HG02981 (cell line): ENCODE measurements at regions not wholly inside any gene's neighbourhood (a gene's known extent, or its start where the extent isn't known, plus 50 kb on each side); places are given as distances from the start of the nearest gene placed in this dataset.
A peak's percentile ranks its signal among the peaks of the same experiment; 100 is the strongest.
"Not testable (repeated sequence)": the region's sequence is repeated elsewhere in the genome, so short reads cannot be mapped to it uniquely, and the experiment has no call there.

Source experiments
- ATAC-seq: cut with Tn5 transposase; IDR thresholded peaks from one replicate; pipeline ENCODE4 v1.9.1; 2021; ENCODE audit warnings: mild to moderate bottlenecking, moderate library complexity; ENCODE audit not compliant: unreplicated experiment

DNA sequence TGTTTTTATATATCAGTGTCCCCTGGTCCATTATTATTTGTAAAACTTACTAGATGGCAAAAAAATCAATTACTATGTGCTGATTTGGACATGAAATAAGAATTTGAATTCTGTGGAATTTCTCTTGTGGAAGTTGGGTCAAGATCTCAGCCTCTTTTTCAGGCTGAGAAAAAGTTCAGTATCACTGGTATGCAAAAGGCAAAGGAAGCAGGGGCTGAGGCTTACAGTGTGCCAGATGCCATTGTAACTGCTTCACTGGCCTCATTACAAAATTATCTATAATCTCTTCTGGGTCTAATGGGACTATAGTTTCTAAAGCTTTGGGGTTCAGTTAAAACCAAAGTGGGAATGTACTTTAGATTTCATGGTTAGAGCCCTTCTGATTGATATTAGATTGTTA is 125.9 kb upstream of the SLC7A14 start:
- ATAC-seq: no peak

- ATAC-seq: no peak
These were observed 123.2 kb upstream of the SLC7A14 start for GRCh38 chr3:170709046-170709445.

DNA sequence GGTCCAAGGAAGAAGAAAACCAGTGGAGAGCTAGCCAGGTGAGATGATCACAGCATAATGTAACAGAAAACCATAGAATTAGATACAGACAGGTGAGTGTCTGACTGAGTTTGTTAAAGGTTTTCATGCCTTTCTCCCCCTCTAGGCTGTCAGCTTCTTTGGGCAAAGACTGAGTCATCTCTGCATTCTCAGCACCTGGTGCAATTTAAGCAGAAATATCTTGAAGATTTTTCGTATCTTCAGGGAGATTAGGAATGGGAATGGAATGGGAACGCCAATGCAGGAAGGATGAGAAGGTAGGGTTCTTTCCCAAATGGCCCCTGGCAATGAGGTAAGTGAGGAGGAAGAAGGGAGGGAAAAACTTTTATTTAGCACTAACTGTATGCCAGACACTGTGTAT is 122.0 kb upstream of the SLC7A14 start:
- no peak for ATAC-seq

DNA sequence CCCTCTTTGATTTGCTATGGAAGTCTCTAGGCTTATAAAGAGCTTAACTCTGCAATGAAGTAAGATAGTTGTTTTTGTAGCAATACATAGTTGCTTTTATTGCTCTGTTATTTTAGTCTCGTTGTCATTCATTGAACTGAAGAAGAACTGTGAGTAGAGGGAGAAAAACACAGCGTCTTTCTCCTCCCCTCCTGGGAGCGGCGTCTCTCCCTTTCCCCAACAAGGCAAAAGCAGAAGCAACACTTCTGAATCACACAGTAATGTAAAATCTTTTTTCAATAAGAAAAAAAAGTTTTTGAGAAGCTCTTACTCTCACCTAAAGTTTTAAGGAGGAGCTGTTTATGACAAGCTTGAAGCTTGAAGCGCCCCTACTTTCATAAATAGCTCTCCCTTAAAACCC is 119.3 kb upstream of the SLC7A14 start:
- no peak for ATAC-seq

- ATAC-seq: no peak
These were observed 117.3 kb upstream of the SLC7A14 start for GRCh38 chr3:170703121-170703588.

DNA sequence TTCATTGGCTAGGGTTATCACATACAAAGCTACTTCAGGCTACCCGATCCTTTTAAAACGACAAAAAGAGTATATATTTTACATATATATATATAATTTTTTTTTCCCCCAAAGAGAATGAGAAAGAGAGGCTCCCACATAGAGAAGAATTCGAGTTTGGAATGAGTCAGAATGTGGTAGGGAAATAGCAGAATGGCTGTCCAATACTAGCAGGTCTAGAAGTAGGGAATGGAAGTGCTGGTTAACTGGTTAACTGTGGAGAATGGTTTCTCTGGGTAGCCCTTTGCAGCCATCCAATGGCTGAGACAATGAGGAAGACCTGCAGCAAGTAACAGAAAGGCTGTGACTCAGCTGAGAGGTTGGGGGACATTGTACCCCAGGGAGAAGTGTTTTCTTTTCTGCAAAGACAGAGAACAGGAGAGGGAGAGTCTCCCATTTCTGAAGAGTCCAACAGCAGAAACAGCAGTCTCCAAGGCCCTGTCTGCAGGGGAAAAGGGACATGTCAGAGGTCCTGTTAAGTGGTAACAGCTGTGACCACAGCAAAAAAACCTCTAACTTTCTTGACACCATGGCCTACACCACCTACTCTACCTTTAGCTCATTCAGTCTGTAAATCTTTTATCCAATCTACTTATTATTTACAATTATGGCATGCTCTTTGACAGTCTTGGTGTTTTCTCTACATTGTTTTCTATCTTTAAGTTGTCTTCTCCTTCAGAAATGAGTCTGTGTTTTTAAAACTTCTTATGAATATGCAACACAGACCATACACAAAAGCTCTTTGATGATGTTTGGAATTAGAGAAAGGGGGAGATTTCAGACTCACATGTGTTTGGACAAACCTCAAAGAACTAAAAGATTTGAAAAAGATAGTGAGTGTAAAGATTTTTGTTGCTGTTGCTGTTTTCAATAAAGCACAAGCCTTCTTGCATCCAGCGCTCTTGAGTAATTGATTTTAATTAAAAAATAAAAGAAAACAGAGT is 116.1 kb upstream of the SLC7A14 start:
- ATAC-seq: no peak

DNA sequence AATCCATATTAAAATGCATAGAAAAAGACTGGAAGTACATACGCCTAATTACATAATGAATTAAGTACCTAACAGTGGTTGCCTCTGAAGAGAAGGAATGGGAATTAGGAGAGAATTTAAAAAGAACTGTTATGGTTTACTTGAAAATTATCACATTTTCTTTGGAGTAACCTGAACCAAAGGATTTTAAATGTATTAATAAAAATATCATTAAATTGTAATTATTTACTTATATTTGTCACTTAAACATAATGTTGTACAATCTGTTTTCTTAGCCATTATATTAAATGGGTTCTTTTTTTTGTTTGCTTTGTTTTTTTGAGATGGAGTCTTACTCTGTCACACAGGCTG is 114.2 kb upstream of the SLC7A14 start:
- no peak for ATAC-seq

DNA sequence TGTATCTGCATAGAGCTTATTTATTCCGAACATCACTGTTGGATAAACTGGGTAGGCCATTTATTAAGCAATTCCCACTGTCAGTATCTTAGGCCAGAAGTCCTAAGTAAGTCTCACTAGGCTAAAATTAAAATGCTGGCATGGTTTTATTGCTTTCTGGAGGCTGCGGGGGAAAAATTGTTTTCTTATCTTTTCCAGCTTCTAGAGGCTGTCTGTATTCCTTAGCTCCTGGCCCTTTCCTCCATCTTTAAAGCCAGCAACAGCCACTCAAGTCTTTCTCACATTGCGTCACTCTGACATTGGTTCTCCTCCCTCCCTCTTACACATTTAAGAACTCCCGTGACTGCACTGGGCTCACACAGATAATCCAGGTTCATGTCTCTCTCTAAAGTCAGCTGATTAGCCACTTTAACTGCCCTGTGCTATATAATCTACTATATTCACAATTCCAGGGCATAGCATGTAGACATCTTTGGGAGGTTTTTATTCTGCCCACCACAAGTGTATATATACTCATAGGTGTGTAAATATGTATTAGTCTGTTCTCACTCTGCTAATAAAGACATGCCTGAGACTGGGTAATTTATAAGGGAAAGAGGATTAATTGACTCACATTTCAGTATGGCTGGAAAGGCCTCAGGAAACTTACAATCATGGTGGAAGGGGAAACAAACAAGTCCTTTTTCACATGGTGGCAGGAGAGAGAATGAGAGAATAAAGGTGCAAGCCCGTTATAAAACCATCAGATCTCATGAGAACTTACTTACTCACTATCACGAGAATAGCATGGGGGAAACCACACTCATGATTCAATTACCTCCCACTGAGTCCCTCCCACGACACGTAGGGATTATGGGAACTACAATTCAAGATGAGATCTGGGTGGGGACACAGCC is 113.5 kb upstream of the SLC7A14 start:
- ATAC-seq: no peak

DNA sequence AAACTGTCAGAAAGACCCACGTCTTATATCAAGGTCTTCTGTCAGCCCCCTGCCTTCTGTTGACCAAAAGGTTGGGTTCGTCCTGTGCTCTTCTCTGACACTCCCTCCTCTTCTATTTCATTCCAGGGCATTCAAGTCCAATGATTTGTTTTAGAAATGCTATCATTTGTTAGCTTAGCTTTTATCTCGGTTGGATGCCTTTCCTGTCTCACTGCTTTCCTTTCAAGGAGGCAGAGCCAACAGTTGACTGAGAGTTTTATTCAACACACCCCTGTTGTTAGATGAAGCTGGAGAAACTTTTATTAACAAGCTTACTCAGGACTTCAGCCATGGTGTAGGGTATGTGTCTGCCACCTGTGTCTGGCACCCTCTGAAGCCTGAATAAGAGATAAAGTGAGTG is 112.0 kb upstream of the SLC7A14 start:
- no peak for ATAC-seq

DNA sequence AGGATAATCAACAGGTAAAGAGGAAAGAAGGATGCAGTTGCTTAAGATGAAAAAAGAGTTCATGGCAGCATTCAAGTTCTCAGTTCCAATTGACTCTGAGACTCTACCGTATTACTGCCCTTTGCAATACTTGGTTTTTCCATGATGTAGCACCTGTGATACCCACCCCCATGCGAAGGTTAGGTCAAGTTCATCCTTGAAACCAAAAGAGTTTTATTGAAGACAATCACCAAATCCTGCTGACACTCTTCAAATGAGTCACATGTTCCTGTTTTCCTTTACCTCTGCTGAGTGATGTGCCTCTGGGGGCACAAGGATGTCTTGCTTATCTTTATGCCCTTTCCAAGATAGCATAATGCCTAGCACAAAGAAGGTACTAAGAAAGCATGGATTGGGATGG is 111.3 kb upstream of the SLC7A14 start:
- no peak for ATAC-seq

DNA sequence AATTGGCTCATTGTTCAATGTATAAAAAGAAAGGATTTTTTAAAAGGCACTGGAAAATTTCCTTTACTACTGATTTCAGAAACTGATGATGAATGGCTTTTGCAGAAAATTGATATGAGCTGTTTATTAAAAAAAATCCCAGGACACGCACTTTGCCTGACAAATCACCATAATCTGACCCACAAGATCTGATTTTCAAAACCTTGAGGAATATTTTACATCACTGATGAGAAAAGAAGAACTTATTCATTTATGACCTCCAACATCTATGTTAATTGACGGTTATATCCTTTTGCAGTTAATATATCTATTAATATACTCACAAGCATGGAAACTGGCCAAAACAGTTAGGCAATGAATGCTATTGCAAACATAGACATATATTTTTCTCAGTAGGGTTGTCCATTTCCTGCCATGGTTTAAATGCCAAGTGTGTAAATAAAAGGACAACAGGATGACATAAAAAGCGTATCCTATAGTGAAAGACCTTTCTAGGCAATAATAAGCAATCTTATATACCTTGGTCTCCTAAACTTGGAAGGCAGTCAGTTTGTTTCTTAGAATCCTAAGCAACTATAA is 109.7 kb upstream of the SLC7A14 start:
- ATAC-seq: no peak

- ATAC-seq: no peak
These were observed 106.8 kb upstream of the SLC7A14 start for GRCh38 chr3:170692720-170693119.

DNA sequence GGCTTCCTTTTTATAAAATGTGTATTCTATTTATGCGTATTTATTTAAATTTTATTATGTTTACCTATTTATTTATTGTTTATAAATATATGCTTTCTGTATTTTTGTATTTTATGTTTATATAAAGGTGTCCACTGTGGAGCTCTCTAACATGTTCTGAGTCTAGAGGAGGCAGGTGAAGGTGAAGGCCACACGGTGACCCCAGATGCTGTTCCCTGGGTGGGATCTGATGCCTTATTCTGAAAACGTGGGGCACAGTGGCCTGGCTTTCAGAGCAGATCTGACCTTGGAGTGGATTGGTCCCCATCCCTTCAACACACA is 104.7 kb upstream of the SLC7A14 start:
- peak; percentile 10 for ATAC-seq

DNA sequence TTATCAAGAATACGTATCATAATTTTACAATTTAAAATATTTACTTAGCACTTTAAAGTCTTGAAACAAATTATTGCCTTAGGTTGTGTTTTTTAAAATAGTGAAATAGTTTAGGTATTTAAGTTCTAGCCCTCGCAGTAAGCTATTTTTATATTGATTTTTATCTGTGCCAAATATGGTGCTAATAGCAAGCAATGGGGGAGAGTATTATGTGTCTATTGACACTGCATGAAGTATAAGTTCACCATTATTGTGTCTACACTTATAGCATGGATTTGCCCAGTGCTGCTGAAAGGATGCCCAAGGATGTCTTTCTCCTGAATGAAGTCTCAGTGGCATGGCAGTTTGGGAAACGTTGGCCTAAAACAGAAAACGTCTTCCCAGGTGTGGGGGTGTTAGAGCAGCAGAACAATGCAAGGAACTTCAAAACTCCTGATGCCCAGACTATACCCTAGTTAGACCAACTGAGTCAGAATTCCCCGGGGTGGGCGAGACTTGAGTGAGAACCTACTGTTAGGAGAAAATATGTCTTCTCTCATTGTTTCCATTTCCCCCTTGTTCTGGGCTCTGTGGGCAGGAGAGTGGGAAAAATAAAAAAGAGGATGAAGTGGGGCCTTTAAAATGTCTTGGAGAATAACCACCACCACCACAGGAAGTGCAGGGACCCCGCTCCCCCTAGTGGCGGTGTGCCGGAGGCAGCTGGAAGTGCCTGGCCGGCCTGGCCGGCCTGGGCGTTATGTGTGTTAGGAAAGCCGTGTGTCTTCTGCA is 104.2 kb upstream of the SLC7A14 start:
- ATAC-seq: peak; percentile 48

DNA sequence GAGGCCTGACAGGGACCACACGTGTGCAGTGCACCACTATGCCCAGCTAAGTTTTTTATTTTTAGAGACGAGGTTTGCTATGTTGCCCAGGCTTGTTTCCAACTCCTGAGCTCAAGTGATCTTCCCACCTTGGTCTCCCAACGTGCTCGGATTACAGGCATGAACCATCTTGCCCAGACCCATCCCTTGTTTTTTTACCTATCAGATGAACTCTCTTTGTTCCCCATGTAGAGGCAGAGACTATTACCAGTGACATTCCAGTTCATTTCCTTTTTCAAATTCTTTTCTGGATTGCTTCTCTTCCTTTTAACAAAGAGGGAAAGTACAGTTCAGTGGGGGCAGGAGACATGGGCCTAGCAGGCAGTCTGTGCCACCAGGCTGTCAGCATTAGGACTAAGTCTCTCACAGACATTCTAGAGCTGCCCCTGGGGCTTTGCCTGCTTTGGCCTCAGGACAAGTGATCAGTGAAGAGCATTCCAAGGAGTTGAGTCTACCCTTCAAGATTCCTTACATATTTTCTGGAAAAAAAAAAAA is 103.5 kb upstream of the SLC7A14 start:
- no peak for ATAC-seq

DNA sequence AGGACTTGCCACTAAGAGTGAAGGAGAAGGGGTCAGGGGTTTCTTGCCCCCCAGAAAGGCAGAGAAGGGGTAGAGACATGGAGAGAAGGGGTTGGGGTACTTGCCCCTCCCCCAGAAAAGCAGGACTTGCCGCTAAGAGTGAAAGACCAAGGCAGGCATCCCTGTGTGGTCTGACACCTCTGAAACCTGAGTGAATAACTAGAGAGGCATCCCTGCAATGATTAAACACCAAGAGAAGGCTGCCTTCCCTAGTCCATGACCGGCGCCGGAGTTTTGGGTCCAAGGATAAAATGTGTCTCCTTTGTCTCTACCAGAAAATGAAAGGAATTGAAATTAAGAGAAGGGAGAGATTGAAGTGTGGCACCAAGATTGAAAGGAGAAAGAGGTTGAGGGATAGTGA is 102.3 kb upstream of the SLC7A14 start:
- not testable (repeated sequence) for ATAC-seq

DNA sequence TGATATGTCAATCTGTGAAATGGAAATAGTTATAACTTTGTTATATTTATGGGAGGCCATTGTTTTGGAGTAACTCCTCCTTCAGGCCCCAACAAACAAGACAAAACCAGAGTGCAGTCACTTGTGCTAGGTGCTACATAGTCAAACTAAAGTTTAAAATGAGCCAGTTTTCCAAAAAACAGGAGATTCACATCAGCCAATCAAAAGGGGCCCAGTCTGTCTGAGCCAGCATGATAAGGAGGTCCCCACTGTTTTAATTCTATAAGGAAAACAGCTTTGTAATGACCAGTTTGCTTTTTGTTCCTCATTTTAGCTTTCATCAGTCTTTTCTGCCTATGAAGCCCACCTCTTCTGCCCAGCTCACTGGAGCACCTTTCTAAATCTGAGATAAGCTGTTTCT is 94.7 kb upstream of the SLC7A14 start:
- no peak for ATAC-seq

DNA sequence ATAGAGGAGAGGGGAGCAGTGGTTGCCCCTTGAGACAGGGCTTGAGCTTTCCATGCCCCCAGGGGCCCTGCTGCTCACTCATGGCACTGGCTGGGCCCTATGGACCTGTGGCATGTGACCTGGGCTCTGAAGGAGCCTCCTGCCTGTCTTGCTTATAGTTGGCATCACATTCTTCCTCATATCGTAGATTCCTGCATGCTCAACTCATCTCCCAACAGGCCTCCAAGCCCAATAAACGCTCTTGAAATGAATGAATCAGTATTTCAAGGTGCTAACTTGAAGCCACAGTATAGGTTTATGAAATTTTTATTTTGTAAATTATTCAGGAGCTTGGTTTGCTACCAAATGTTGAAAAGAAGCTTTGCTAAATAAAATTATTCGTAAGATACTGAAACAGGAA is 93.3 kb upstream of the SLC7A14 start:
- no peak for ATAC-seq

- no peak for ATAC-seq
These were observed 84.6 kb upstream of the SLC7A14 start for GRCh38 chr3:170670504-170670903.

- ATAC-seq: not testable (repeated sequence)
These were observed 77.1 kb upstream of the SLC7A14 start for GRCh38 chr3:170662986-170663385.

- ATAC-seq: no peak
These were observed 74.3 kb upstream of the SLC7A14 start for GRCh38 chr3:170660139-170660538.
